OCI-LY1 (cell line): ENCODE measurements at regions not wholly inside any gene's neighbourhood (a gene's known extent, or its start where the extent isn't known, plus 50 kb on each side); places are given as distances from the start of the nearest gene placed in this dataset.

Experiments used
- H2AFZ ChIP-seq: fragments of 200-600 bp; sonication (generic), shearing (Covaris generic); 2 replicates; pipeline ENCODE4 v1.6.0; 2014; ENCODE audit warnings: antibody characterized with exemption, mild to moderate bottlenecking, low read length
- H3F3A ChIP-seq: fragments of 200-600 bp; sonication (generic), shearing (Covaris generic); 2 replicates; pipeline ENCODE4 v1.6.0; 2014; ENCODE audit warnings: mild to moderate bottlenecking, antibody characterized with exemption, low read length, moderate library complexity; ENCODE audit not compliant: insufficient read depth
- H3K27ac ChIP-seq: fragments of 200-600 bp; sonication (generic); 2 replicates; pipeline ENCODE4 v1.5.1; 2014; ENCODE audit warnings: low read length, mixed run types, mild to moderate bottlenecking, low read depth; ENCODE audit not compliant: poor library complexity, severe bottlenecking
- H3K27me3 ChIP-seq: fragments of 200-600 bp; sonication (generic); 2 replicates; pipeline ENCODE4 v1.6.0; 2014; ENCODE audit warnings: antibody characterized with exemption, mild to moderate bottlenecking, low read length, moderate library complexity; ENCODE audit not compliant: insufficient read depth
- H3K36me3 ChIP-seq: fragments of 200-600 bp; sonication (generic); 2 replicates; pipeline ENCODE4 v1.6.1; 2014; ENCODE audit warnings: mild to moderate bottlenecking, antibody characterized with exemption, low read length, moderate library complexity, mixed read lengths; ENCODE audit not compliant: insufficient read depth
- H3K4me1 ChIP-seq: fragments of 200-600 bp; sonication (generic); 2 replicates; pipeline ENCODE4 v1.5.1; 2014; ENCODE audit warnings: mild to moderate bottlenecking, low read length, moderate library complexity; ENCODE audit not compliant: insufficient read depth, severe bottlenecking
- H3K4me2 ChIP-seq: fragments of 200-600 bp; sonication (generic), shearing (Covaris generic); 2 replicates; pipeline ENCODE4 v1.6.1; 2014; ENCODE audit warnings: low read length
- H3K4me3 ChIP-seq: fragments of 200-600 bp; sonication (generic); 2 replicates; pipeline ENCODE4 v1.5.1; 2014; ENCODE audit warnings: low read length, low read depth, mild to moderate bottlenecking, mixed read lengths; ENCODE audit not compliant: poor library complexity, severe bottlenecking
- H3K79me2 ChIP-seq: fragments of 200-600 bp; shearing (Covaris generic); 2 replicates; pipeline ENCODE4 v1.6.1; 2016; ENCODE audit warnings: mixed run types, low read length, mixed read lengths; ENCODE audit not compliant: insufficient read depth
- H3K9ac ChIP-seq: fragments of 200-600 bp; sonication (generic), shearing (Covaris generic); 2 replicates; pipeline ENCODE4 v1.6.1; 2014; ENCODE audit warnings: mild to moderate bottlenecking, low read length, mixed read lengths
- H3K9me2 ChIP-seq: fragments of 200-600 bp; sonication (generic), shearing (Covaris generic); 2 replicates; pipeline ENCODE4 v1.6.1; 2014; ENCODE audit warnings: low read depth, mild to moderate bottlenecking, low read length, mixed read lengths
- H3K9me3 ChIP-seq: fragments of 200-600 bp; shearing (Covaris generic); 2 replicates; pipeline ENCODE4 v1.6.1; 2014; ENCODE audit warnings: low read length, mixed read lengths
- H4K20me1 ChIP-seq: fragments of 200-600 bp; sonication (generic), shearing (Covaris generic); 2 replicates; pipeline ENCODE4 v1.6.0; 2016; ENCODE audit warnings: mild to moderate bottlenecking, low read length; ENCODE audit not compliant: insufficient read depth
- CTCF ChIP-seq: fragments of 200-600 bp; sonication (generic), shearing (Covaris generic); IDR thresholded peaks from 2 replicates; pipeline ENCODE4 v1.5.1; 2017; ENCODE audit warnings: mild to moderate bottlenecking, antibody characterized with exemption, low read length, moderate library complexity, mixed read lengths
- EZH2 ChIP-seq: fragments of 200-600 bp; sonication (generic), shearing (Covaris generic); IDR thresholded peaks from 2 replicates; pipeline ENCODE4 v1.8.0; 2017; ENCODE audit warnings: borderline replicate concordance, mixed run types, mild to moderate bottlenecking, antibody characterized with exemption, low read length, moderate library complexity, mixed read lengths

DNA sequence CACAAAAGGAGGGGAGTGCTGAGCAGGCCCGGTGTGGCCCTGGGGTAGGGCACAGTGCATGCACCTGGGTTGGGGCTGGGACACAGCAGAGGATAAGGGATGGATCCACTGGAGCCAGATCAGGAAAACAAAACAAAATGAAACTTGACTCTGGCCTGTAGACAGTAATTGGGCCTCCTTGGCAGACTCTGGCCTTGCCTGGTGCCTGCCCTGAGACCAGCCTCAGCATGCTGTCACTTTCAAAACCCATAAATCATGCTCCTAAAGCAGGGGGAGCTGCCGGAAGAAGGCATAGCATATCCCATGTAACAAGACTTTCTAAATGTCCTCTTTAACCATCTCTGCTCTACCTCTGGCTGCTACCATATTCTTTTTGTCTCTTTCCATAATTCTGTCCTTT is 61.1 kb upstream of the IGFBP5 start:
- no peak for TF ChIP-seq EZH2
- TF ChIP-seq CTCF: no peak
- no peak overlapping the region for H3K9ac ChIP-seq
- H3K9me3 ChIP-seq: no peaks in the 10 kb centered on the region
- no peaks in the 10 kb centered on the region for H4K20me1 ChIP-seq
- H3K27me3 ChIP-seq: no peaks in the 10 kb centered on the region
- H3K27ac ChIP-seq: no peak overlapping the region
- no peaks in the 10 kb centered on the region for H3F3A ChIP-seq
- H3K36me3 ChIP-seq: no peaks in the 10 kb centered on the region
- no peak overlapping the region for H2AFZ ChIP-seq
- no peak overlapping the region for H3K4me3 ChIP-seq
- no peaks in the 10 kb centered on the region for H3K79me2 ChIP-seq
- no peak overlapping the region for H3K4me2 ChIP-seq
- no peaks in the 10 kb centered on the region for H3K9me2 ChIP-seq
- no peaks in the 10 kb centered on the region for H3K4me1 ChIP-seq

DNA sequence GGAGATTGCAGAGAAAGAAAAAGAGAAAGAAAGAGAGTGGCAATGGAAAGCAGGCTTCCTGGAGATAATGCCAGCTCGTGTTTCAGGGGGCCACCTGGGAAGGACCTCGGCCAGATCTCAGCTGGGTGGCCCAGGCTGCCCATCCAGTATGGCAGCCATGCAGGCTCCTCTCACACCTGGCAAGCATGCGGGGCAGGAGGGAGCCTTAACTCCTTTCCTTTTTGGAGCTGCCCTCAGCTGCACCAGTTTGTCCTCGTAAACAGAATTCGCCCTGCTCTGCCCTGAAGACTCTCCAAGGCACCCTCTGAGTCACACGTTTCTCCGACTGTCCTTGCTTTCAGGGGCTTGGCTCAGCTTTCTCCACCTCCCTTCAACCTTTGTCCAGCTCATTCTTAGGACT is 59.5 kb upstream of the IGFBP5 start:
- no peaks in the 10 kb centered on the region for H3K9me2 ChIP-seq
- H3F3A ChIP-seq: no peaks in the 10 kb centered on the region
- no peaks in the 10 kb centered on the region for H4K20me1 ChIP-seq
- H3K9me3 ChIP-seq: no peaks in the 10 kb centered on the region
- H3K27me3 ChIP-seq: no peaks in the 10 kb centered on the region
- no peak overlapping the region for H2AFZ ChIP-seq
- H3K79me2 ChIP-seq: no peaks in the 10 kb centered on the region
- no peak overlapping the region for H3K9ac ChIP-seq
- H3K27ac ChIP-seq: no peak overlapping the region
- H3K36me3 ChIP-seq: no peaks in the 10 kb centered on the region
- TF ChIP-seq CTCF (no peak), EZH2 (no peak)
- no peak overlapping the region for H3K4me3 ChIP-seq
- H3K4me2 ChIP-seq: no peak overlapping the region
- no peaks in the 10 kb centered on the region for H3K4me1 ChIP-seq

- H2AFZ ChIP-seq: no peak overlapping the region
- H3K36me3 ChIP-seq: no peaks in the 10 kb centered on the region
- no peaks in the 10 kb centered on the region for H3F3A ChIP-seq
- H3K79me2 ChIP-seq: no peaks in the 10 kb centered on the region
- H3K9me2 ChIP-seq: no peaks in the 10 kb centered on the region
- H3K4me3 ChIP-seq: no peak overlapping the region
- H4K20me1 ChIP-seq: no peaks in the 10 kb centered on the region
- no peaks in the 10 kb centered on the region for H3K9me3 ChIP-seq
- H3K9ac ChIP-seq: no peak overlapping the region
- no peak overlapping the region for H3K4me2 ChIP-seq
- TF ChIP-seq CTCF: no peak
- TF ChIP-seq EZH2: no peak
- H3K4me1 ChIP-seq: no peaks in the 10 kb centered on the region
- no peak overlapping the region for H3K27ac ChIP-seq
- H3K27me3 ChIP-seq: no peaks in the 10 kb centered on the region
Measured at GRCh38 chr2:216754336-216754735, 59.0 kb upstream of the IGFBP5 start.
